OCI-LY3 (cell line): ENCODE measurements at regions not wholly inside any gene's neighbourhood (a gene's known extent, or its start where the extent isn't known, plus 50 kb on each side); places are given as distances from the start of the nearest gene placed in this dataset.

Experiments
- H2AFZ ChIP-seq: fragments of 200-600, 300-600 bp; shearing (Covaris generic); 2 replicates; pipeline ENCODE4 v1.6.0; 2014; ENCODE audit warnings: antibody characterized with exemption, low read depth, low read length
- H3K27ac ChIP-seq: fragments of 200-600, 300-600 bp; sonication (generic); 2 replicates; pipeline ENCODE4 v1.5.1; 2014; ENCODE audit warnings: mild to moderate bottlenecking, low read length, moderate library complexity, mixed read lengths
- H3K27me3 ChIP-seq: fragments of 200-600, 300-600 bp; sonication (generic); 2 replicates; pipeline ENCODE4 v1.6.1; 2014; ENCODE audit warnings: low read depth, low read length, mixed read lengths
- H3K36me3 ChIP-seq: fragments of 200-600, 300-600 bp; sonication (generic); replicated peaks from 2 replicates; pipeline ENCODE3; 2014; ENCODE audit warnings: low read depth, low read length, mixed read lengths
- H3K4me1 ChIP-seq: fragments of 300-600, 200-600 bp; sonication (generic); 2 replicates; pipeline ENCODE4 v1.6.1; 2014; ENCODE audit warnings: low read length, mixed read lengths
- H3K4me2 ChIP-seq: fragments of 200-600, 300-600 bp; sonication (generic); 2 replicates; pipeline ENCODE4 v1.6.1; 2014; ENCODE audit warnings: low read length, mixed read lengths
- H3K4me3 ChIP-seq: fragments of 300-600, 200-600 bp; sonication (generic); 2 replicates; pipeline ENCODE4 v1.5.1; 2014; ENCODE audit warnings: antibody characterized with exemption, mild to moderate bottlenecking, low read length, moderate library complexity
- H3K79me2 ChIP-seq: fragments of 300-600, 200-600 bp; shearing (Covaris generic); 2 replicates; pipeline ENCODE4 v1.6.1; 2014; ENCODE audit warnings: mild to moderate bottlenecking, low read length, mixed read lengths
- H3K9ac ChIP-seq: fragments of 300-600, 200-600 bp; shearing (Covaris generic); 2 replicates; pipeline ENCODE4 v1.6.0; 2014; ENCODE audit warnings: mild to moderate bottlenecking, low read length, moderate library complexity
- H3K9me3 ChIP-seq: fragments of 200-600, 300-600 bp; shearing (Covaris generic); 2 replicates; pipeline ENCODE4 v1.6.1; 2014; ENCODE audit warnings: low read length, mixed read lengths; ENCODE audit not compliant: insufficient read depth
- H4K20me1 ChIP-seq: fragments of 200-600, 300-600 bp; sonication (generic); 2 replicates; pipeline ENCODE4 v1.6.1; 2016; ENCODE audit warnings: low read length, mixed read lengths; ENCODE audit not compliant: insufficient read depth
- CTCF ChIP-seq: fragments of 200-600, 300-600 bp; sonication (generic); IDR thresholded peaks from 2 replicates; pipeline ENCODE4 v1.5.1; 2014; ENCODE audit warnings: antibody characterized with exemption, low read length, low read depth
- EZH2phosphoT487 ChIP-seq: fragments of 200-600 bp; shearing (Covaris generic); IDR thresholded peaks from 2 replicates; pipeline ENCODE4 v1.6.1; 2018; ENCODE audit warnings: antibody characterized with exemption, mixed run types, low read depth

GRCh38 chr3:168876346-168877035 lies 780.8 kb upstream of the GOLIM4 start:
- peaks cover 8% of the 10 kb centered on the region for H3K4me1 ChIP-seq
- H4K20me1 ChIP-seq, result no peaks in the 10 kb centered on the region
- H2AFZ ChIP-seq, result no peak overlapping the region
- H3K27me3 ChIP-seq, result no peaks in the 10 kb centered on the region
- no peak overlapping the region for H3K9ac ChIP-seq
- H3K36me3 ChIP-seq, result no peaks in the 10 kb centered on the region
- no peaks in the 10 kb centered on the region for H3K79me2 ChIP-seq
- no peak for TF ChIP-seq CTCF
- no peak for TF ChIP-seq EZH2phosphoT487
- H3K4me3 ChIP-seq, result no peak overlapping the region
- H3K27ac ChIP-seq, result no peak overlapping the region
- H3K9me3 ChIP-seq, result no peaks in the 10 kb centered on the region
- H3K4me2 ChIP-seq, result no peak overlapping the region

GRCh38 chr3:168872826-168873225 lies 777.1 kb upstream of the GOLIM4 start:
- Histone ChIP-seq H3K4me3 (no peak overlapping the region), H3K36me3 (no peaks in the 10 kb centered on the region), H3K4me1 (peaks cover 2% of the 10 kb centered on the region), H3K79me2 (no peaks in the 10 kb centered on the region), H3K9ac (no peak overlapping the region), H3K27ac (no peak overlapping the region), H3K27me3 (no peaks in the 10 kb centered on the region), H2AFZ (no peak overlapping the region), H3K9me3 (no peaks in the 10 kb centered on the region), H3K4me2 (no peak overlapping the region), H4K20me1 (no peaks in the 10 kb centered on the region)
- TF ChIP-seq EZH2phosphoT487, result no peak
- no peak for TF ChIP-seq CTCF

- no peak overlapping the region for H3K4me2 ChIP-seq
- no peaks in the 10 kb centered on the region for H3K9me3 ChIP-seq
- no peaks in the 10 kb centered on the region for H3K4me1 ChIP-seq
- no peaks in the 10 kb centered on the region for H3K36me3 ChIP-seq
- no peak overlapping the region for H3K27ac ChIP-seq
- no peak overlapping the region for H3K4me3 ChIP-seq
- no peak for TF ChIP-seq CTCF
- TF ChIP-seq EZH2phosphoT487, result no peak
- H2AFZ ChIP-seq, result no peak overlapping the region
- no peaks in the 10 kb centered on the region for H4K20me1 ChIP-seq
- no peaks in the 10 kb centered on the region for H3K27me3 ChIP-seq
- no peak overlapping the region for H3K9ac ChIP-seq
- H3K79me2 ChIP-seq, result no peaks in the 10 kb centered on the region
Observed at GRCh38 chr3:168870892-168871291, 775.2 kb upstream of the GOLIM4 start.

- TF ChIP-seq EZH2phosphoT487 (no peak), CTCF (peak; percentile 62)
- no peaks in the 10 kb centered on the region for H3K36me3 ChIP-seq
- peaks cover 10% of the 10 kb centered on the region for H3K4me1 ChIP-seq
- H3K4me2 ChIP-seq, result no peak overlapping the region
- H3K9me3 ChIP-seq, result no peaks in the 10 kb centered on the region
- no peak overlapping the region for H3K9ac ChIP-seq
- H3K27me3 ChIP-seq, result no peaks in the 10 kb centered on the region
- H3K79me2 ChIP-seq, result no peaks in the 10 kb centered on the region
- H3K4me3 ChIP-seq, result no peak overlapping the region
- no peaks in the 10 kb centered on the region for H4K20me1 ChIP-seq
- H2AFZ ChIP-seq, result no peak overlapping the region
- no peak overlapping the region for H3K27ac ChIP-seq
Observed at GRCh38 chr3:168865022-168865551, 769.4 kb upstream of the GOLIM4 start.
